ENCODE measurements at regions not wholly inside any gene's neighbourhood (a gene's known extent, or its start where the extent isn't known, plus 50 kb on each side); places are given as distances from the start of the nearest gene placed in this dataset.

- TF ChIP-seq GATAD1 (CRISPR knock-in tag; IDR thresholded peaks at IDR 0.05), result no peak
- TF ChIP-seq, protein P1, sequence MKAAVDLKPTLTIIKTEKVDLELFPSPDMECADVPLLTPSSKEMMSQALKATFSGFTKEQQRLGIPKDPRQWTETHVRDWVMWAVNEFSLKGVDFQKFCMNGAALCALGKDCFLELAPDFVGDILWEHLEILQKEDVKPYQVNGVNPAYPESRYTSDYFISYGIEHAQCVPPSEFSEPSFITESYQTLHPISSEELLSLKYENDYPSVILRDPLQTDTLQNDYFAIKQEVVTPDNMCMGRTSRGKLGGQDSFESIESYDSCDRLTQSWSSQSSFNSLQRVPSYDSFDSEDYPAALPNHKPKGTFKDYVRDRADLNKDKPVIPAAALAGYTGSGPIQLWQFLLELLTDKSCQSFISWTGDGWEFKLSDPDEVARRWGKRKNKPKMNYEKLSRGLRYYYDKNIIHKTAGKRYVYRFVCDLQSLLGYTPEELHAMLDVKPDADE (CRISPR knock-in tag; IDR thresholded peaks at IDR 0.05), result no peak
- TF ChIP-seq MAX (IDR thresholded peaks at IDR 0.05), result no peak
- TF ChIP-seq ZHX2 (IDR thresholded peaks at IDR 0.05; ENCODE audit: low read depth), result no peak
- no peak for TF ChIP-seq ZHX2 (CRISPR knock-in tag; IDR thresholded peaks at IDR 0.05; ENCODE audit: borderline replicate concordance)
- TF ChIP-seq, protein P2, sequence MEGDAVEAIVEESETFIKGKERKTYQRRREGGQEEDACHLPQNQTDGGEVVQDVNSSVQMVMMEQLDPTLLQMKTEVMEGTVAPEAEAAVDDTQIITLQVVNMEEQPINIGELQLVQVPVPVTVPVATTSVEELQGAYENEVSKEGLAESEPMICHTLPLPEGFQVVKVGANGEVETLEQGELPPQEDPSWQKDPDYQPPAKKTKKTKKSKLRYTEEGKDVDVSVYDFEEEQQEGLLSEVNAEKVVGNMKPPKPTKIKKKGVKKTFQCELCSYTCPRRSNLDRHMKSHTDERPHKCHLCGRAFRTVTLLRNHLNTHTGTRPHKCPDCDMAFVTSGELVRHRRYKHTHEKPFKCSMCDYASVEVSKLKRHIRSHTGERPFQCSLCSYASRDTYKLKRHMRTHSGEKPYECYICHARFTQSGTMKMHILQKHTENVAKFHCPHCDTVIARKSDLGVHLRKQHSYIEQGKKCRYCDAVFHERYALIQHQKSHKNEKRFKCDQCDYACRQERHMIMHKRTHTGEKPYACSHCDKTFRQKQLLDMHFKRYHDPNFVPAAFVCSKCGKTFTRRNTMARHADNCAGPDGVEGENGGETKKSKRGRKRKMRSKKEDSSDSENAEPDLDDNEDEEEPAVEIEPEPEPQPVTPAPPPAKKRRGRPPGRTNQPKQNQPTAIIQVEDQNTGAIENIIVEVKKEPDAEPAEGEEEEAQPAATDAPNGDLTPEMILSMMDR (CRISPR knock-in tag; IDR thresholded peaks at IDR 0.05), result no peak
- no peak for TF ChIP-seq NCOA1 (CRISPR knock-in tag; IDR thresholded peaks at IDR 0.05)
- TF ChIP-seq POLR2AphosphoS5 (IDR thresholded peaks at IDR 0.05; ENCODE audit: low read depth, low read length), result no peak
- TF ChIP-seq PBX2 (CRISPR knock-in tag; IDR thresholded peaks at IDR 0.05), result no peak
- TF ChIP-seq GABPA (IDR thresholded peaks at IDR 0.05; ENCODE audit: low read depth, low read length), result no peak
- no peak for TF ChIP-seq GABPA (CRISPR knock-in tag; IDR thresholded peaks at IDR 0.05; ENCODE audit: low read depth)
- TF ChIP-seq GATAD2A (CRISPR knock-in tag; IDR thresholded peaks at IDR 0.05), result no peak
- TF ChIP-seq ZNF614 (CRISPR knock-in tag; IDR thresholded peaks at IDR 0.05; ENCODE audit: borderline replicate concordance), result no peak
These were observed 60.1 kb upstream of the USP24 start for GRCh38 chr1:55275151-55275748.
